Peyer's patch (tissue), 4 donors: ENCODE measurements at regions not wholly inside any gene's neighbourhood (a gene's known extent, or its start where the extent isn't known, plus 50 kb on each side); places are given as distances from the start of the nearest gene placed in this dataset.

Experiments
- POLR2A ChIP-seq, 2 donors: fragments of 450-650 bp; IDR thresholded peaks; one replicate each; pipeline ENCODE4 v1.5.1; 2017; ENCODE audit warnings: antibody characterized with exemption in 2 of 2, mild to moderate bottlenecking in 2 of 2, moderate library complexity in 2 of 2
- TF ChIP-seq, protein P1 (sequence below), 6 experiments: fragments of 450-650 bp in 4 of 6; fragments of 200-600 bp in 2 of 6; sonication (generic) in 1 of 6; IDR thresholded peaks; one replicate each; pipeline ENCODE4 v1.5.1; 2017 to 2019; ENCODE audit warnings: antibody characterized with exemption in 6 of 6, mild to moderate bottlenecking in 3 of 6, moderate library complexity in 1 of 6

DNA sequence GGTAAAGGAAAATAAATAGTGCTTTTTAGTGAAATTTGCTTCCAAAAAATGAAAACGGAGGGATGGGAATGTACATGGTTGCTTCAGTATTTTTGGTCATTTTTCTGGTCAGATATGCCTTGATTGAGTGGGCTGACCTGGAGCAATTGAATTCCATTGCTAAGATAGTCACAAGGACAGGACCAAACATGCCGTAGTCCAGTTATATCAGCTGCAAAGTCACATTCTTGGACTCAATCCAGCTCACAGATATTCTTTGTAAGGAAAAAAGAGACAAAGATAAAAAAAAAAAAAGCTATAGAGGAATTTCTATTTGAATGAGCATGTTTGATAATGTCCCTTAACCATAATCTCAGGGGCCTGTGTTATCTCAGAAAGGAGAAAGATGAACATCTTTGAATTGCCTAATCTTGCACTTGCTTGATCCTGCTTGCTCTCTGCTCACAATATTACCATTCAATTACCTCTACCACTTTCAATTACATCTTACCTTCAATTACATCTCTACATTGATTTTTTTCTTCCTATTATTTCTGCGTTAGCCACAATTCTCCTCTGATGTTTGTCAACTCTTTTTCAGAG, 75.4 kb upstream of the PACRGL start:
- TF ChIP-seq POLR2A (IDR thresholded peaks at IDR 0.05): no peak
- TF ChIP-seq, protein P1, sequence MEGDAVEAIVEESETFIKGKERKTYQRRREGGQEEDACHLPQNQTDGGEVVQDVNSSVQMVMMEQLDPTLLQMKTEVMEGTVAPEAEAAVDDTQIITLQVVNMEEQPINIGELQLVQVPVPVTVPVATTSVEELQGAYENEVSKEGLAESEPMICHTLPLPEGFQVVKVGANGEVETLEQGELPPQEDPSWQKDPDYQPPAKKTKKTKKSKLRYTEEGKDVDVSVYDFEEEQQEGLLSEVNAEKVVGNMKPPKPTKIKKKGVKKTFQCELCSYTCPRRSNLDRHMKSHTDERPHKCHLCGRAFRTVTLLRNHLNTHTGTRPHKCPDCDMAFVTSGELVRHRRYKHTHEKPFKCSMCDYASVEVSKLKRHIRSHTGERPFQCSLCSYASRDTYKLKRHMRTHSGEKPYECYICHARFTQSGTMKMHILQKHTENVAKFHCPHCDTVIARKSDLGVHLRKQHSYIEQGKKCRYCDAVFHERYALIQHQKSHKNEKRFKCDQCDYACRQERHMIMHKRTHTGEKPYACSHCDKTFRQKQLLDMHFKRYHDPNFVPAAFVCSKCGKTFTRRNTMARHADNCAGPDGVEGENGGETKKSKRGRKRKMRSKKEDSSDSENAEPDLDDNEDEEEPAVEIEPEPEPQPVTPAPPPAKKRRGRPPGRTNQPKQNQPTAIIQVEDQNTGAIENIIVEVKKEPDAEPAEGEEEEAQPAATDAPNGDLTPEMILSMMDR (IDR thresholded peaks at IDR 0.05): no peak
